Neural crest cell (in vitro differentiated cells): ENCODE measurements at regions not wholly inside any gene's neighbourhood (a gene's known extent, or its start where the extent isn't known, plus 50 kb on each side); places are given as distances from the start of the nearest gene placed in this dataset.

Experiments
- DNase-seq: peaks from one replicate; pipeline ENCODE4 v3.0.0; 2021; ENCODE audit warnings: low read depth, mixed read lengths, low spot score
- H3K27ac Mint-ChIP-seq: one replicate; pipeline ENCODE4 v1.8.0; 2021; ENCODE audit warnings: mild to moderate bottlenecking, mixed read lengths; ENCODE audit not compliant: unreplicated experiment
- H3K27me3 Mint-ChIP-seq: 2 replicates; pipeline ENCODE4 v1.8.0; 2021; ENCODE audit warnings: low read depth, mild to moderate bottlenecking, mixed read lengths
- H3K36me3 Mint-ChIP-seq: 2 replicates; pipeline ENCODE4 v1.8.0; 2021; ENCODE audit warnings: low read depth, mild to moderate bottlenecking, mixed read lengths
- H3K4me1 Mint-ChIP-seq: 2 replicates; pipeline ENCODE4 v1.8.0; 2021; ENCODE audit warnings: mixed read lengths
- H3K4me3 Mint-ChIP-seq: one replicate; pipeline ENCODE4 v1.8.0; 2021; ENCODE audit warnings: mild to moderate bottlenecking, mixed read lengths
- H3K9me3 Mint-ChIP-seq: 2 replicates; pipeline ENCODE4 v1.8.0; 2021; ENCODE audit warnings: mixed read lengths
- TF ChIP-seq, protein P1 (sequence below): fragments of 200-600 bp; sonication (generic); conservative IDR thresholded peaks from 2 replicates; pipeline ENCODE4 v1.5.0; 2021; ENCODE audit warnings: antibody characterized with exemption, mild to moderate bottlenecking

DNA sequence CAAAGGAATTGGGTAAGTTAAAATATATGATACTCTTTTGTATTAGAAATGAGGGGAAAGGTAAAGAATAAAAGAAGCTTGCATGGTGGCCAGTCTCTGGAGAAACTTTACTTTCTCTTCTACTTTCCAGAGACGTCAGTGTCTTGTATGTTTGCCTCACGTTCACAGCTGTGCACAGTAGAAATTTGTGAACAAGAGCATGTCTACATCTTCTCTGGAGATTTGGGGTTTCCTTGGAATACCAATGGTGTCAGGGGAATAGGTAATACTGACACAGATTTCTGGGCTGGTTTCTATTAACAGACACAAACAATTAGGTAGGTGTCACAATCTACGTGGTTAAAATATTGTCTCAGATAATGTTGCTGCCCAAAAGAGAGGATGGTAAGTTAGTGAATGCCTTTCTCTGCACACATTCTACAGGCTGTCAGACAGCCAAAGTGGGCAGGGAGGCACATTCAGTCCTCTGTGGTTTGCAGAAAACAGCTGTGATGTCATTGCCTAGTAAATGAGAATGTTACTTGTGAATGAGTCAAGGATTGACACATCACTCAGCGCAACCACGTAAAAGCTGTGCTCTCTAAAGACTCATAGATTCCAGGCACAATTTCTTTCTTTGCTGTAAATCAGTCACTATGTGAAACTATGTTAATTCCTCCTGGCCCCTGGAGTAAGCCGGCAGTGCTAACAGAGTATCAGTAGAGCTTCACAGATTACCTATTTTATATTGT, 397.1 kb downstream of the MAN2A1 start:
- H3K4me1 Mint-ChIP-seq, result peaks cover 4% of the 10 kb centered on the region
- no peaks in the 10 kb centered on the region for H3K36me3 Mint-ChIP-seq
- TF ChIP-seq, protein P1, sequence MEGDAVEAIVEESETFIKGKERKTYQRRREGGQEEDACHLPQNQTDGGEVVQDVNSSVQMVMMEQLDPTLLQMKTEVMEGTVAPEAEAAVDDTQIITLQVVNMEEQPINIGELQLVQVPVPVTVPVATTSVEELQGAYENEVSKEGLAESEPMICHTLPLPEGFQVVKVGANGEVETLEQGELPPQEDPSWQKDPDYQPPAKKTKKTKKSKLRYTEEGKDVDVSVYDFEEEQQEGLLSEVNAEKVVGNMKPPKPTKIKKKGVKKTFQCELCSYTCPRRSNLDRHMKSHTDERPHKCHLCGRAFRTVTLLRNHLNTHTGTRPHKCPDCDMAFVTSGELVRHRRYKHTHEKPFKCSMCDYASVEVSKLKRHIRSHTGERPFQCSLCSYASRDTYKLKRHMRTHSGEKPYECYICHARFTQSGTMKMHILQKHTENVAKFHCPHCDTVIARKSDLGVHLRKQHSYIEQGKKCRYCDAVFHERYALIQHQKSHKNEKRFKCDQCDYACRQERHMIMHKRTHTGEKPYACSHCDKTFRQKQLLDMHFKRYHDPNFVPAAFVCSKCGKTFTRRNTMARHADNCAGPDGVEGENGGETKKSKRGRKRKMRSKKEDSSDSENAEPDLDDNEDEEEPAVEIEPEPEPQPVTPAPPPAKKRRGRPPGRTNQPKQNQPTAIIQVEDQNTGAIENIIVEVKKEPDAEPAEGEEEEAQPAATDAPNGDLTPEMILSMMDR, result no peak
- H3K9me3 Mint-ChIP-seq, result no peaks in the 10 kb centered on the region
- H3K4me3 Mint-ChIP-seq, result no peak overlapping the region
- no peak overlapping the region for H3K27ac Mint-ChIP-seq
- no peaks in the 10 kb centered on the region for H3K27me3 Mint-ChIP-seq
- DNase-seq, result no peak

- no peaks in the 10 kb centered on the region for H3K9me3 Mint-ChIP-seq
- no peak overlapping the region for H3K27ac Mint-ChIP-seq
- no peaks in the 10 kb centered on the region for H3K36me3 Mint-ChIP-seq
- TF ChIP-seq, protein P1, result no peak
- no peaks in the 10 kb centered on the region for H3K27me3 Mint-ChIP-seq
- peaks cover 4% of the 10 kb centered on the region for H3K4me1 Mint-ChIP-seq
- H3K4me3 Mint-ChIP-seq, result no peak overlapping the region
- no peak for DNase-seq
Measured at GRCh38 chr5:110087829-110088228, 398.1 kb downstream of the MAN2A1 start.

DNA sequence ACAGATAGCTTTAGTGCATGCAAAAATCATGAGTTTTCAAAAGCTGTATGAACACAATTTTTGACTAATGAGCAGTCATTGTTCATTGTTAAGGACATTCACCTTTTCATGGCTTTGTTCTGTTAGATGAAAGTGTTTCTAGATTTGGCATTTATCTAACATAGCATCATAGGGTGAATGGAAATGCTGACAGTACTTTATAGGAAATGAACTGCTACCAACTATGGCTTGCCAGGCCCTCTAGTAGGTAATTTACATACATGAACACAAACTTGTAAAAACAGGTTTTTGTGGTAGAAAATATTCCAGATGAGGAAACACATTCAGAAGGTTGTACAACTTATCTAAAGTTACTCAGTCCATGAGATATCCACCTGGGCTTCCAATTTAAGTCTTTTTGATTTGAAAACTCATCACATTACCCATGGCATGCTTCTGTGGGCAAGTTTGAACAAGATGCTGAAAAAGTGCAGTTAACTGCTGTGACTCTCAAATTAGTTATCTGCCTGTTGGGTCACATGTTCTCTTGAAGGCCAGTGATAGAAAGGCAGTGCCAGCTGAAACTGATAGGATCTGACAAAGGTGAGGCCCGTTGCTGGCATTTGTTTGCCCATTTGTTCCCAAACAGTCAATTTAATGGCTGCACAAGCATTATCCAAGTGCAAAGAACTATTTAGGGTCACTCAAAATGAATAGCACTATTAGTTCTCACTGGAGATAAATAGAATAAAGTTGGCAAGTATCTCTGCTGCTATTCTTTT, 399.1 kb downstream of the MAN2A1 start:
- Mint-ChIP-seq H3K4me1 (peaks cover 4% of the 10 kb centered on the region), H3K27me3 (no peaks in the 10 kb centered on the region), H3K4me3 (no peak overlapping the region), H3K36me3 (no peaks in the 10 kb centered on the region), H3K9me3 (no peaks in the 10 kb centered on the region), H3K27ac (no peak overlapping the region)
- DNase-seq, result no peak
- TF ChIP-seq, protein P1, result no peak

- DNase-seq, result no peak
- Mint-ChIP-seq H3K9me3 (no peaks in the 10 kb centered on the region), H3K27ac (no peak overlapping the region), H3K27me3 (no peaks in the 10 kb centered on the region), H3K4me1 (no peaks in the 10 kb centered on the region), H3K4me3 (no peak overlapping the region), H3K36me3 (no peaks in the 10 kb centered on the region)
- TF ChIP-seq, protein P1, result no peak
Measured at GRCh38 chr5:110092955-110093785, 403.4 kb downstream of the MAN2A1 start.

DNA sequence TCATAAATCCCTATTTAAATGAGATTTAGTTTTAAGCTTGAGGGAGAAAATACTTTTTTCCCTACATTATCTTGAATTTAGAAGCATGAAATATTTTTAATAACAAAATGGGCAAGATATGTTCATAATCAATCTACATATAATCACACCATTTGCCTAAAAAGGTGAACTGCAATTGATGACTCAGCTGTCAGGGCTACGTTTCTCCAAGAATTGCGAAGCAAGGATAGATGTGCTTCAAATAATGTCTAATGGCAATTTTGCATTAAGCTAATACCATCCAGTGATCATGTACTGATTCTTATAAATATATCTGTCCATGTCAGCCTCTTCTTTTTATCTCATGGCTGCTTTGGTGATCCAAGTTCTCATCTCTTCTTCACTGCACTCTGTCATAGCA, 404.4 kb downstream of the MAN2A1 start:
- no peak overlapping the region for H3K4me3 Mint-ChIP-seq
- H3K9me3 Mint-ChIP-seq, result no peaks in the 10 kb centered on the region
- TF ChIP-seq, protein P1, result no peak
- H3K36me3 Mint-ChIP-seq, result no peaks in the 10 kb centered on the region
- H3K27me3 Mint-ChIP-seq, result no peaks in the 10 kb centered on the region
- no peak overlapping the region for H3K27ac Mint-ChIP-seq
- no peaks in the 10 kb centered on the region for H3K4me1 Mint-ChIP-seq
- DNase-seq, result no peak
